HEK293T (cell line): ENCODE measurements at regions not wholly inside any gene's neighbourhood (a gene's known extent, or its start where the extent isn't known, plus 50 kb on each side); places are given as distances from the start of the nearest gene placed in this dataset.

ENCODE experiments used
- ARNT ChIP-seq: fragments of 450-650 bp; IDR thresholded peaks from 2 replicates; pipeline ENCODE4 v1.6.1; 2017; ENCODE audit warnings: mild to moderate bottlenecking
- CTBP1 ChIP-seq: fragments of 450-650 bp; IDR thresholded peaks from 2 replicates; pipeline ENCODE4 v1.6.1; 2016; ENCODE audit warnings: borderline replicate concordance
- FOXA1 ChIP-seq: fragments of 450-650 bp; IDR thresholded peaks from 2 replicates; pipeline ENCODE4 v1.6.1; 2016; ENCODE audit warnings: mild to moderate bottlenecking
- FOXM1 ChIP-seq: fragments of 450-650 bp; IDR thresholded peaks from 2 replicates; pipeline ENCODE4 v1.6.1; 2017; ENCODE audit warnings: mild to moderate bottlenecking, borderline replicate concordance
- HDGF ChIP-seq: fragments of 450-650 bp; IDR thresholded peaks from 2 replicates; pipeline ENCODE4 v1.6.1; 2017; ENCODE audit warnings: antibody characterized with exemption, borderline replicate concordance
- LEF1 ChIP-seq: fragments of 450-650 bp; IDR thresholded peaks from 2 replicates; pipeline ENCODE4 v1.6.1; 2017; ENCODE audit warnings: mild to moderate bottlenecking, borderline replicate concordance
- PKNOX1 ChIP-seq: fragments of 450-650 bp; IDR thresholded peaks from 2 replicates; pipeline ENCODE4 v1.6.1; 2016
- SP1 ChIP-seq: fragments of 450-650 bp; IDR thresholded peaks from 2 replicates; pipeline ENCODE4 v1.6.1; 2017

GRCh38 chr5:2207416-2208238 lies 324.9 kb upstream of the IRX4 start:
- no peak for TF ChIP-seq FOXM1
- TF ChIP-seq FOXA1: no peak
- TF ChIP-seq ARNT: no peak
- TF ChIP-seq LEF1: no peak
- TF ChIP-seq HDGF: no peak
- TF ChIP-seq CTBP1: no peak
- no peak for TF ChIP-seq SP1
- TF ChIP-seq PKNOX1: no peak
